HG03108 (cell line): ENCODE measurements at regions not wholly inside any gene's neighbourhood (a gene's known extent, or its start where the extent isn't known, plus 50 kb on each side); places are given as distances from the start of the nearest gene placed in this dataset.
"Not testable (repeated sequence)": the region's sequence is repeated elsewhere in the genome, so short reads cannot be mapped to it uniquely, and the experiment has no call there.

Experiments
- ATAC-seq: cut with Tn5 transposase; IDR thresholded peaks from one replicate; pipeline ENCODE4 v1.9.1; 2021; ENCODE audit warnings: moderate library complexity; ENCODE audit not compliant: unreplicated experiment

DNA sequence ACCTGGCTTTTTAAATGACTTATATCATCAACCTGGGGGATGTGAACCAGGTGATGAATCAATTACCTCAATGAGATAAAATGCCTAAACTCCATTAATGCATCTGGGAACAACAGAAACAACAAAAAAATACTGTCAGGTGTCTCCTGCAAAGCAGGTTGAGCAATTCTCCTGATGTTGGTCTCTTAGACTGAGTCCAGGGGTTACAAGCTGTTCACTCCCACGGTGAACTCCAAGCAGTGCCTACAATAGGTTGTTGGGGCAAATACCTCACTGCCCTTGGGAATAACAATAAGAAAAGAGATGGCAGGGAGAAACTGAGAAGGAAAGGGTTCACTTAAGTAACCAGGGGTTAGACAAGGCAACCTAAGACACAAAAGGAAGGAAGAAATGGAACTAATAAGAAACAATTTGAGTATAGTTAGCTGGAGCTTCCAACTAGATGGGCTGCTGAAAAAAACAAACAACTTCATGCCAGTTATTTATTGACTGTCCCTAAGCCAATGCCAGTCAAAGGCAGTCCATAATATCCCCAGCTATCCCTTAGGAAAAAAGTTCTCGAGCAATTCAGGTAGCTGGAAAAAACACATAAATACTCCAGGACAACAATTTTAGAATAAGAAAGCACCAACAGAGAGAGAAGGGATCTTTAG, 97.6 kb upstream of the MAGI3 start:
- no peak for ATAC-seq

DNA sequence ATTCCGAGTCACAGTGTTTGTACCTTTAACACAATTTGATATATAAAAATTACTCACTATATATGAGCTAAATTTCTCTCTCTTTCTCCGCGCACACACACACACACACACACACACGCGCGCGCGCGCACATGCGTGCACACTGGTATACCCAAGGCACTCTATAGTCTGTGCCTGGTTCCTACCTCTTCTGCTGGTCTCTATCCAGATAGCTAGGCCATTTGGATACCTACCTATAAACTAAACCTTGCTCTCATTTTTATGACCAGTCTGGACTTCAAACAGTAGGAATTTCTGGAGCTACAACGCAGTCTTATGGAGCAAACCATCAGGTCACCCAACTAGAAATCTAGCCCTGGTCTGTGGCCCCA, 97.1 kb upstream of the MAGI3 start:
- no peak for ATAC-seq

DNA sequence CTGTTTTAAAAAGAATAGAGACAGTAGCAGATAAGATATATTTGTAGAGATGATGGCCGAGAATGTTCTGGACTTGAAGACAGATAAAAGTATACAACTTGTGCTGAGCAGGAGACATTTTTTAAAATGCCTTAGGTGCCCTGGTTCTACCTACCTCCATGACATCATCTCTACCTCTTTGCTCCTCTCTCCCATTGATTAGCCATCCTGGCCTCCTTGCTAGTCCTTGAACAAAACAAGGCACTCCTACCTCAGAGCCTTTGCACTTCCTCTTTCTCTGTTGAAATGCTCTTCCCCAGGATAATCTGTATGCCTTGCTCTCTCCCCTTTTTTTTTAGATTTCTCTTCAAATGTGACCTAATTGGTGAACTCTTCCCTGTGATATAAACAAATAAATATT, 92.6 kb upstream of the MAGI3 start:
- no peak for ATAC-seq

DNA sequence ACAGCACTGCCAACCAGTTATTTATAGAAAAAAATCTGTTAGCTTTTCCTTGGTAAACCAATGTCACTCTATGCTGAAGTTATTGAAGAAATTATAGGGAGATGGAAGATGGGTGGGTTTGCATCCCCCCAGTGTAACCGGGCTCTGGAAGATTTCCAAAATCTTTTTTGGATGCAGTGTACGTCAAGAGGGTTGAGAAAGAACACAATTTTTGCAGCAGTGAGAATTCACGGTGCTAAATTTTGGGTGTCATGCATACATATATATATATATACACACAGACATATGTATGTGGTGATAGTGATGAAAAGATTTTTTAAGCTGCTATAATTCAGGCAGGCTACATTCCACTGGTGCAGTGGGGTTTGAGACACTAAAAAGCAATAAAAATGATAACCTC, 91.4 kb upstream of the MAGI3 start:
- ATAC-seq, result no peak

DNA sequence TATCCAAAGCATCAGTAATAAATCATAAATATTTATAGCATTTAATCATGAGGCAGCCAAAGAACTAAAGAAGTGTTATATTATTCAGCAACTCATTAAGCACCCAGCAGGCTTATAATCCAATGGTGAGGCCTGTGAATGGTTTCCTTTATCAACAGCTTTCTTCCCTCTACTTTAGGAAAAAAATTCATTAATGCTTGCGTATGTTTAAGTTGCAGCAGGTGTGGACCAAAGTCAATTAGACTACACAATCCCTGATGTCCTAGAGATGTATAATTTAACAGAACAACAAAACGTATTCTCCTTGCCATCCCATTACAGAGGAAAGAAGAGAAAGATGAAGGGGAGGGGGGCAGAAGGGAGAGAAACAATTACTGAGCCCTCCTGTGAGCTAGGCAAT, 87.7 kb upstream of the MAGI3 start:
- ATAC-seq, result no peak

DNA sequence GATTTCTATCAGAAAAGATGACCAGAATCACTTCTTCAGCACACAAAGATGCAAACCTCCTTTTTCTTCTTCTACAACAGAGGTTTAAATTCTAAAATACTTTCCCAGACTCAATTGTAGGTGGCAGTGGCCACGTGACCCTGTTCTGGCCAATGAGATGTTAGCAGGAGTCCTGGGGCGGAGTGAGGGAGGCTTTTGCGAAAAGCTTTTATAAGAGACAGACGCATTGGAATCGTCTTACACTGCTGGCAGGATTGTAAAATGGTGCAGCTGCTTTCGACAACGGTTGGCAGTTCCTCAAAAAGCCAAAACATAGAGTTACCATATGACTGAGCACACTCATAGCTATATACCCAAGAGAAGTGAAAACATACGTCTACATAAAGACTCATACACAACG, 87.0 kb upstream of the MAGI3 start:
- no peak for ATAC-seq

DNA sequence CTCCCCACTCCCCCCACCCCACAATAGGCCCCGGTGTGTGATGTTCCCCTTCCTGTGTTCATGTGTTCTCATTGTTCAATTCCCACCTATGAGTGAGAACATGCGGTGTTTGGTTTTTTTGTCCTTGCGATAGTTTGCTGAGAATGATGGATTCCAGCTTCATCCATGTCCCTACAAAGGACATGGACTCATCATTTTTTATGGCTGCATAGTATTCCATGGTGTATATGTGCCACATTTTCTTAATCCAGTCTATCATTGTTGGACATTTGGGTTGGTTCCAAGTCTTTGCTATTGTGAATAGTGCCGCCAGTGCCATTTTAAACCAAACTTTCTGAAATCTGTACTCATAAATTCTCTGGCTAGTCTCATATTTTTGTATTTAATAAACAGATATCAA, 85.3 kb upstream of the MAGI3 start:
- ATAC-seq, result not testable (repeated sequence)

DNA sequence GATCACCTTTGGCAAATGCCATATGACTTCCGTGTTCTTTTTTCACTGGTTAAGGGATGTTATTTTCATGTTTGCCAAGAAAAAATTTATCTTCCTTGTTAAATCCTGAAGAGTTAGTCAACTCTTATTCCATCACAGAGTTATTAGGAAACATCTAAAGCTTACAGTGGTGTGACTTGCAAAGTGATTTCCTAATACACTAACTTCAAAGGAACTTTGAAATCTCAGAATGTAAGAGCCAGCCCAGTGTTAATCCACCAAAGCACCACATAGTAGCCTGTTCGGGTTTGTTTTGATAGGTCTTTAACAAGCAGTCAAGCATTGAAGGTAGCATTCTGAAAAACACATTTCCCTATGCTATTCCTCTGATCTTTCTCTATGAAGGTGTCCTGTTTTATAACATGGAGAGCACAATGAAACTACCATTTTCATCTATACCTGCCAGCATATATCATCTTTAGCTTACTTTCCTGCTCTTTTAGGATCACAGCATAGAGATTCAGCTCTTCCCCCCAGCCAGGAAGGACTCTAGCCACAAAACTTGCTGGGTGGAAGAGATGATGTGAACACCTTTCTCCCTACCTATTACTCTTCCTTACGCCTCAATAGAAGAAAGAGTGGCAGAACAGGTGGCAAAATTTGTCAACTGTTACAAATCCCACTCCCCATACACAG, 82.4 kb upstream of the MAGI3 start:
- ATAC-seq, result no peak

DNA sequence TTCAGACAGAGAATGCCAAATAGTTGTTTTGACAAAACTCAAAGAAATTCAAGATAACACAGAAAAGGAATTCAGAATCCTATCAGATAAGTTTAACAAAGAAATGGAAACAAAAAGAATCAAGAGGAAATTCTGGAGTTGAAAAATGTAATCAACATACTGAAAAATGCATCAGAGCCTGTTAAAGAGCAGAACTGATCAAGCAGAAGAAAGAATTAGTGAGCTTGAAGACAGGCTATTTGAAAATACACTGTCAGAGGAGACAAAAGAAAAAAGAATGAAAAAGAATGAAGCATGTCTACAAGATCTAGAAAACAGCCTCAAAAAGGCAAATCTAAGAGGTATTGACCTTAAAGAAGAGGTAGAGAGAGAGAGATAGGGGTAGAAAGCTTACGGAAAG, 77.7 kb upstream of the MAGI3 start:
- ATAC-seq, result not testable (repeated sequence)

DNA sequence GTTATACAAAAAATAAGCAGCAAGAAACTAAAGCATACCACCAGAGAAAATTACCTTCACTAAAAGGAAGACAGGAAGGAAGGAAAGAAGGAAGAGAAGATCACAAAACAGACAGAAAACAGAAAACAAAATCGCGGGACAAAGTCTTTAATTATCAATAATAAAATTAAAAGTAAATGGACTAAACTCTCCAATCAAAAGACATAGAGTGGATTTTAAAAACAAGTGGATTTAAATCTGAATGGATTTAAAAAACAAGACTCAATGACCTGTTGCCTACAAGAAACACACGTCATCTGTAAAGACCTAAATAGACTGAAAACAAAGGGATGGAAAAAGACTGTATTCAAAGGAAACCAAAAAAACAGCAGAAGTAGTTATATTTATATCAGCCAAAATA, 75.7 kb upstream of the MAGI3 start:
- no peak for ATAC-seq

DNA sequence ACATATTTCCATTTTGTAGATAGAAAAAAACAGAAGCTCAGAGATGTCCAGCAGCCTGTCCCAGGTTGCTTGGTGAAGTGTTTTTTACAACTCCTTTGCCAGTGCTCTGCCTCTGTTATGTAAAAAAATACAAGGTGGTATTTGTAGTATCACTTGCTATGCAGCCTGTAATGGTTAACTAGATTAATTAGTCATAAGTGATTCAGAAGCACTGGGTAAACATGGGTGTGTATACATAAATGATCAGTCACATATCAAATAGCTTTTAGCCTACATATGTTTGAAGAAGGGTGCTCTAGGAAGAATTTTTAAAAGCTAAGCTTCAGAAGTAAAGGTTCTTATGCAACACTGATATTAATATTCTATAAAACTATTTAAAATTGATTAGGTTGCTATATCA, 70.0 kb upstream of the MAGI3 start:
- ATAC-seq, result no peak

DNA sequence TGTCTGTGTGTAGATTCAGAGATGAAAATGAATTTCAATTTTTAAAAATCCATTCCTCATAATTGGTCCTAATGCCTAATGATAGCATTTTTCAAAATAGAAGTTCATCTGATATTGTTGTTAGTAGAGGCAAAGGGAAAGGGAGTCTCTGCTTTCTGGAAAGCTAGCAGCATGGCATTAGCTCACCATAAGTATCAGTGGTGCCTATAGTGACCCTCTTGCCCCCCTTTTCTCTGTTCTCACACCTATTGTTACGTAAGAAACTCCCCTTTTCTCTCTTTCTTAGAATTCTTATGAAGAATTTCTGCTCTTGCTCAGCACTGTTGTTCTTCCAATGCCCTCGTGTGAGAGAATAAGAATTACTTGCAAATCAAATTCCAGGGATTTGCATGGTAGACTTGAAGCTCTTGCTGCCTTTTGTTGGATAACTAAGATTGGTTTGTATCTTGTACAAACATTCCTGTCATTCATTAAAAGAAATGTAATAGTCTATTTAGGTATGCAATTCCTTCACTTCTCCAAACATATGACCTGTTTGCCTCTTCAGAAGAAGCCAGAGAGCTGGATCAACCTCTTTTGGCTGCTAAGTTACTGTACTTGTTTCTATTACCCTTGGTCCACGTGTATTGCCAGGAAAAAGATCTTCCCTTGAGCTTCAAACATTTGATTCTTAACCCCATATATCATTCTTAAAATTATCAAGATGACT, 69.2 kb upstream of the MAGI3 start:
- ATAC-seq, result no peak

DNA sequence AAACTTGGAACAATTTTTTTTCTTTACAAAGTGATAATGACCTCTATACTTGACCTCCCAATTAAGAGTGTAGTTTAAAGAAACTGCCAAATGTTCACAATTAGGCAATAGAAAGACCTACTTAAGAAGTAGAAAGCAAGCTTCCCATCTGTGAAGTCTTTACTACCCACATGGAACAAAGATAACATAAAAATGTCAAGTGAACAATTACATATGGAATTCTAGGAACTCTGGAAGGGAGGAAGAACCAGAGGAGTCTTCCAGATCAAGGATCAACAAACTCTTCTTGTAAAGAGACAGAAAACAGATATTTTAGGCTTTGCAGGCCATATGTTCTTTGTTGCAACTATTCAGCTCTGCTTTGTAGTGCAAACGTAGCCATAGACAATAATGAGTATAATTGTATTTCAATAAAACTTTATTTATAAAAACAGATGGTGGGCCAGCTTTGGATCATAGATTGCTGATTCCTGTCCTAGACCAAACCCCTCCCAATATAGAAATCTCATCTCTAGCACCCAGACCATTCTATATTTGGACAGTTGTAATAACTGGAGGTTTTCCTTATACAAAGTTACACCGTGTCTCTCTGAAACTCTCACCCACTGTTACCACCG, 68.4 kb upstream of the MAGI3 start:
- ATAC-seq, result no peak

DNA sequence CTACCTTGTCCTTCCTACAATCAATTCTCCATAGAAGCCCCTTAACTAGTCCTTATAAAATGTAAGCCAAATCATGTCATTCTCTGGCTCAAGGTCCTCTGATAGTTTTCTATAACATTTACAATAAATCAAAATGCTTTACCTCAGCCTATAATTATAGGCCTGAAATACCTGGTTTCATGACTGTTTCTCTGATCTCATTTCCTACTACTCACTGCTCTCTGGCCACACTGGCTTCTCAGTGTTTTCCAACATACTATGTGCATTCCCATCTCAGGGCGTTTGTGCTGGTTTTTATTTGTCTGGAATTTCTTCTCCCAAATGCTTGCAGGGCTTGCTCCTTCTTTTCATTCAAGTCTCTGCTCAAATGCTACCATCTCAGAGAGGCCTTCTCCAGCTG, 67.9 kb upstream of the MAGI3 start:
- no peak for ATAC-seq

DNA sequence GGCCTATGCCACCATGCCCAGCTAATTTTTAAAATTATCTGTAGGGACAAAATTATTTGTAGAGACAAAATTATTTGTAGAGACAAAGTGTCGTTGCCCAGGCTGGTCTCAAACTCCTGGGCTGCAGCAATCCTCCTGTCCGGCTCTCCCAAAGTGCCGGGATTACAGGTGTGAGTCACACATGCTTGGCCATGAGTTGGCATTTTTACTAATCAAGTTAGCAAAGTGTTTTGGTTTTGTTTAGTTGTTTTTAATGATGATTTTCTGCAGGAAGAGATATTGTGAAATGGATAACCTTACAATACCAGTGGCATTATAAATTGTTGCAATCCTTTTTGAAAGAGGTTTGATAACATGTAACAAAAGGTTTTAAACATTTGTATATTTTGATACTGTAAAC, 65.3 kb upstream of the MAGI3 start:
- ATAC-seq, result no peak

DNA sequence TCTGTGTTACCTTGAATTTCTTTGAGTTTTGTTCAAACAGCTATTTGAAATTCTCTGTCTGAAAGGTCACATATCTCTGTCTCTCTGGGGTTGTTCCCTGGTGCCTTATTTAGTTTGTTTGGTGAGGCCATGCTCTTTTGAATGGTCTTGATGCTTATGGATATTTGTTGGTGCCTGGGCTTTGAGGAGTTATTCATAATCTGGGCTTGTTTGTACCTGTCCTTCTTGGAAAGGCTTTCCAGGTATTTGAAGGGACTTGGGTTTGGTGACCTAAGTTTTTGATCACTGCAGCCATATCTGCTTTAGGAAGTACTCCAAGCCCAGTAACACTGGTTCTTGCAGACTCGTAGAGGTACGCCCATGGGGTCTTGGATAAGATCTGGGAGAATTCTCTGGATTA, 63.3 kb upstream of the MAGI3 start:
- ATAC-seq, result no peak

DNA sequence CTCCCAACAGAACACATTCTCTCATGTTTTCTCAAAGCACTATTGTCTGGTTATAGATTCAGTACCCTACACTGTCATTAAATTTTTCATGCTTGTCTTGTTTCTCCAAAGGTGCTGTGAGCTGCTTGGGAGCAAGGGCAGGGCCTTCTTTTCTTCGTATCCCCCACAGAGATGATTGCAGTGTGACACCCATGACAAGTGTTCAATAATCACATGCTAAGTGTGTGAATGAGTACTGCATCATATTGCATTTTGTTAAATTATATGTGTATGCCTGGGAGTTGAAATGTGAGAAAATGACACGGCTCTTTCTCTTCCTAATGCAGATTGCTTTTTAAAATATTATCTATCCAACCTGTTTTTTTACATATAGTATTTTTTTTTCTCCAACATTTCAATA, 57.3 kb upstream of the MAGI3 start:
- ATAC-seq, result no peak

DNA sequence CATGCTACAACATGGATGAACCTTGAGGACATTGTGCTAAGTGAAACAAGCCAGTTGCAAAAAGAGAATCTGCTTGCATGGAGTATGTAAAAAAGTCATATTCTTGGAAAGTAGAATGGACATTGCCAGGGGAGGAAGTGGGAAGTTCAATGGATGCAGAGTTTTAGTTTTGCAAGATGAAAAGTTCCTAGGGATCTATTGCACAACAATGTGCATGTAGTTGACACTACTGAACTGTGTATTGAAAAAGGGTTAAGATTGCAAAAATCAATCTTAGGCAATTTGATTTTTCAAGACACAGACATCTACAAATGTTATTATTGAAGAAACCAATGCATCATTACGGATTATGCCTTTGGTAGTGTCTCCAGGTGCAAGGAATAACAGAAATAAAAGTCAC, 50.3 kb upstream of the MAGI3 start:
- no peak for ATAC-seq
